ENCODE measurements at regions not wholly inside any gene's neighbourhood (a gene's known extent, or its start where the extent isn't known, plus 50 kb on each side); places are given as distances from the start of the nearest gene placed in this dataset.
"Not testable (repeated sequence)": the region's sequence is repeated elsewhere in the genome, so short reads cannot be mapped to it uniquely, and the experiment has no call there.

DNA sequence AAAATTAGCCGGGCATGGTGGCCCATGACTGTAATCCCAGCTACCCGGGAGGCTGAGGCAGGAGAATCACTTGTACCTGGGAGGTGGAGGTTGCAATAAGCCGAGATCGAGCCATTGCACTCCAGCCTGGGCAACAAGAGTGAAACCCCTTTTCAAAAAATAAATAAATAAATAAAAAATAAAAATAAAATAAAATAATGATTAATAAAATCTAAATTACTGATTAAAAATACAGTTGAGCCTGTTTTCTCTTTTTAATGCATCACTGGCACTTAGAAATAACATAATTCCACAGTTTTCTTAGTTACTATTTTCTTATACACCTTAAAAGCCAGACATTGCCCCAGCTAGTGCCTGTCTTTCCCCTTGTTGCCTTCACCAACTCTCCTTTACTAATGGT is 922.8 kb upstream of the GJE1 start:
- no peaks in the 10 kb centered on the region for H3K27me3 ChIP-seq (ENCODE audit: control insufficient read depth, insufficient read depth, low read length)
- ATAC-seq (ENCODE audit: low read depth in 2 of 2) (no peak), DNase-seq (no peak)
- no peak overlapping the region for H3K4me3 Mint-ChIP-seq
- peaks cover 0 to 2% (median 0%) of the 10 kb centered on the region in 7 donors for H3K9me3 Mint-ChIP-seq
- no peaks in the 10 kb centered on the region for H3K36me3 ChIP-seq (ENCODE audit: control insufficient read depth, insufficient read depth, low read length)
- no peaks in the 10 kb centered on the region for H3K4me1 Mint-ChIP-seq
- H3K27me3 Mint-ChIP-seq, result no peaks in the 10 kb centered on the region
- H3K27ac Mint-ChIP-seq, result no peak overlapping the region
- no peaks in the 10 kb centered on the region for H3K36me3 Mint-ChIP-seq
- H3K9me3 ChIP-seq (ENCODE audit: control insufficient read depth in 2 of 2, low read length in 2 of 2), result no peaks in the 10 kb centered on the region
- H3K27ac ChIP-seq (ENCODE audit: insufficient read depth, low read length, poor library complexity, severe bottlenecking), result no peak overlapping the region
- no peak overlapping the region for H3K4me3 ChIP-seq (ENCODE audit: low read depth, low read length)
- no peaks in the 10 kb centered on the region for H3K4me1 ChIP-seq (ENCODE audit: control insufficient read depth, insufficient read depth, low read length, poor library complexity, severe bottlenecking)

DNA sequence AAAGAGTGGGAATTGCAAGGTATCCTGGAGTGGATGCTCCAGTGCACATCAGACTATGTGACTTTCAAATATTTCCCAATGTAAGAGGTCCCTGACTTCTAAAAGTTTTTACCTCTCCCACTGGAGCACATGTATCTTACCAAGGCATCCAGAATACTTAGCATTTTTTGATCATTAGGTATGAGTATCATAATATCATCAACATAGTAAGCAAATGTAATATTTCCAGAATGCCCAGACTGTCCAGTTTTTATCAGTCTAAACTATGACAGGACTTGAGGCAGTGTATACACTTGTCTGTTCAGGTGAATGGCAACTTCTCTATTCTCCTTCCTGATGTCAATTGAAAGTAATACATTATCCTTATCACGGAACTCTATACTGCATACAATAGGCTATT is 924.6 kb upstream of the GJE1 start:
- no peak overlapping the region for H3K27ac Mint-ChIP-seq
- no peaks in the 10 kb centered on the region for H3K4me1 Mint-ChIP-seq
- H3K9me3 Mint-ChIP-seq, result peaks cover 0 to 2% (median 0%) of the 10 kb centered on the region in 7 donors
- H3K4me3 Mint-ChIP-seq, result no peak overlapping the region
- Histone ChIP-seq H3K4me3 (ENCODE audit: low read depth, low read length) (no peak overlapping the region), H3K9me3 (ENCODE audit: control insufficient read depth in 2 of 2, low read length in 2 of 2) (no peaks in the 10 kb centered on the region), H3K27me3 (ENCODE audit: control insufficient read depth, insufficient read depth, low read length) (no peaks in the 10 kb centered on the region), H3K36me3 (ENCODE audit: control insufficient read depth, insufficient read depth, low read length) (no peaks in the 10 kb centered on the region), H3K4me1 (ENCODE audit: control insufficient read depth, insufficient read depth, low read length, poor library complexity, severe bottlenecking) (no peaks in the 10 kb centered on the region), H3K27ac (ENCODE audit: insufficient read depth, low read length, poor library complexity, severe bottlenecking) (no peak overlapping the region)
- no peak for ATAC-seq (ENCODE audit: low read depth in 2 of 2)
- H3K27me3 Mint-ChIP-seq, result no peaks in the 10 kb centered on the region
- no peaks in the 10 kb centered on the region for H3K36me3 Mint-ChIP-seq
- no peak for DNase-seq

DNA sequence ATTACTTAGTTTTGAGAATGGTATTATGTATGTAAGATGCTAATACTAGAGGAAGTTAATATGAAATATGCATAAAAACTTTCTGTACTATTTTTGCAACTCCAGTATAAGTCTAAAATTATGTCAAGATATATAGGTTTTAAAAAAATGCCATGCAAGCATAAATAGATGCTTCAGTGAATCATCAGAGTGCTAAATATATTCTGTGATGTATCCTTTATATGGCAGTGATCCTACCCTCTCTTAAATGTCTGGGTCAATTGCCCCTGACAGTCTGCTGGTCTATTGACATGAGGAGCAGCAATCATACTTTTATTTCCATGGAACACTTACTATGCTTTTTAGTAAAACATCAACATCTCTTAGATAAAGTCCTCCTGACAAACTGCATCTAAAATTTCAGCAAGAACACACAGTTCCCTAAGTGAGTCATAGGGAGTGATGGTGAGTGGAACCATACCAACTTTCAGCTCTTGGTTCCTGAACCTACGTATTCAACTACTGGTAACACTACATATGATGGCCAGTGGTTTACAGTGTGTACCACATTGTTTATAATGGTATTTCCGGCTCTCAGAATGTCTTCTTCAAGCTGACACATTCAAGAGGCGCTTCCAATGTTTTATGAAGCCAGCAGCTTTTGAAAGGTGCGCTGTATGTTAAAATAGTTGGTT is 928.7 kb upstream of the GJE1 start:
- Histone ChIP-seq H3K36me3 (ENCODE audit: control insufficient read depth, insufficient read depth, low read length) (no peaks in the 10 kb centered on the region), H3K9me3 (ENCODE audit: control insufficient read depth in 2 of 2, low read length in 2 of 2) (no peaks in the 10 kb centered on the region), H3K27me3 (ENCODE audit: control insufficient read depth, insufficient read depth, low read length) (no peaks in the 10 kb centered on the region), H3K4me1 (ENCODE audit: control insufficient read depth, insufficient read depth, low read length, poor library complexity, severe bottlenecking) (no peaks in the 10 kb centered on the region), H3K4me3 (ENCODE audit: low read depth, low read length) (no peak overlapping the region), H3K27ac (ENCODE audit: insufficient read depth, low read length, poor library complexity, severe bottlenecking) (no peak overlapping the region)
- no peak overlapping the region for H3K27ac Mint-ChIP-seq
- DNase-seq (no peak), ATAC-seq (ENCODE audit: low read depth in 2 of 2) (no peak)
- no peaks in the 10 kb centered on the region for H3K4me1 Mint-ChIP-seq
- H3K27me3 Mint-ChIP-seq, result no peaks in the 10 kb centered on the region
- H3K36me3 Mint-ChIP-seq, result no peaks in the 10 kb centered on the region
- H3K4me3 Mint-ChIP-seq, result no peak overlapping the region
- H3K9me3 Mint-ChIP-seq, result peaks cover 0 to 2% (median 0%) of the 10 kb centered on the region in 7 donors

DNA sequence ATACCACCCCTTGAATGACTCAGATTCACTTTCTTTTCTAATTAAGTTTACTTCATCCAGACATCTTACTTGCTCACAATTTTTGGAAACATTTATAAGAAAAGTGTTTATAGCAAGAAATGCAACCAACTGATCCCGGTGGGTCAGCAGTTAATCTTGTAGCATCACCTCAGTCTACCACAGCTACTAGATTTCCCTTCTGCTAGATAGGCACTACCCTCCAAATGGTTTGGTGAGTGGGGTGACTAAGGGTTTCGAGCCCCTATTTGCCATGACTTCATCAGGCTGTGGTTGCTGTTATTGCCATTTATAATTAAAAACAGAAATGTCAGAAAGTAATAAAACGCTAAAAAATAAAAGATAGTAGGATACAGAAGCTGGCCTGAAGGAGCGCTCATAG is 930.1 kb upstream of the GJE1 start:
- Mint-ChIP-seq H3K4me3 (no peak overlapping the region), H3K36me3 (no peaks in the 10 kb centered on the region), H3K4me1 (no peaks in the 10 kb centered on the region), H3K27me3 (no peaks in the 10 kb centered on the region), H3K9me3 (peaks cover 0 to 2% (median 0%) of the 10 kb centered on the region in 7 donors), H3K27ac (no peak overlapping the region)
- no peak for DNase-seq
- H3K27me3 ChIP-seq (ENCODE audit: control insufficient read depth, insufficient read depth, low read length), result no peaks in the 10 kb centered on the region
- H3K36me3 ChIP-seq (ENCODE audit: control insufficient read depth, insufficient read depth, low read length), result no peaks in the 10 kb centered on the region
- H3K27ac ChIP-seq (ENCODE audit: insufficient read depth, low read length, poor library complexity, severe bottlenecking), result no peak overlapping the region
- no peaks in the 10 kb centered on the region for H3K9me3 ChIP-seq (ENCODE audit: control insufficient read depth in 2 of 2, low read length in 2 of 2)
- no peak overlapping the region for H3K4me3 ChIP-seq (ENCODE audit: low read depth, low read length)
- H3K4me1 ChIP-seq (ENCODE audit: control insufficient read depth, insufficient read depth, low read length, poor library complexity, severe bottlenecking), result no peaks in the 10 kb centered on the region
- no peak for ATAC-seq (ENCODE audit: low read depth in 2 of 2)

DNA sequence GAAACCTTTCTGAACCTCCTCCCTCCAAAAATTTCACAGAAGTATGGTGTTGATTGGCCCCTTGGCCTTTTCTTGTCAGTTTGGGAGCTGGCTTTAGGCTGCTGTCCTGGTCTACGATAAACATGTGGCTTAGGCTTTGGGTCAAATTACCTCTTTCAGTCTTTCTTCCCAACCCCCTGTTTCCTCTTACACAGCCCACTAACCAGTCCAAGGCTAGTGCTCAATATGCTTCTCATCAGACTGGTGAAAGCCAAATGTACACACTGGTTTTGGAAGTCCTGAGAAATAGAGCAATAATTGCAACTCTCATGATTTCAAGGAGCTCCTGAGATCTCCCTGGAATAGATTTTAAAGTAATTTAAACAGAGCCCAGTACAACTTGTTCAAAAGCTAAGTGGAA is 933.7 kb upstream of the GJE1 start:
- Histone ChIP-seq H3K27me3 (ENCODE audit: control insufficient read depth, insufficient read depth, low read length) (no peaks in the 10 kb centered on the region), H3K4me1 (ENCODE audit: control insufficient read depth, insufficient read depth, low read length, poor library complexity, severe bottlenecking) (no peaks in the 10 kb centered on the region), H3K36me3 (ENCODE audit: control insufficient read depth, insufficient read depth, low read length) (no peaks in the 10 kb centered on the region), H3K4me3 (ENCODE audit: low read depth, low read length) (no peak overlapping the region), H3K27ac (ENCODE audit: insufficient read depth, low read length, poor library complexity, severe bottlenecking) (no peak overlapping the region), H3K9me3 (ENCODE audit: control insufficient read depth in 2 of 2, low read length in 2 of 2) (no peaks in the 10 kb centered on the region)
- H3K27me3 Mint-ChIP-seq, result no peaks in the 10 kb centered on the region
- H3K9me3 Mint-ChIP-seq, result peaks cover 0 to 2% (median 0%) of the 10 kb centered on the region in 7 donors
- ATAC-seq (ENCODE audit: low read depth in 2 of 2) (no peak), DNase-seq (no peak)
- H3K4me1 Mint-ChIP-seq, result no peaks in the 10 kb centered on the region
- H3K36me3 Mint-ChIP-seq, result no peaks in the 10 kb centered on the region
- H3K27ac Mint-ChIP-seq, result no peak overlapping the region
- H3K4me3 Mint-ChIP-seq, result no peak overlapping the region

DNA sequence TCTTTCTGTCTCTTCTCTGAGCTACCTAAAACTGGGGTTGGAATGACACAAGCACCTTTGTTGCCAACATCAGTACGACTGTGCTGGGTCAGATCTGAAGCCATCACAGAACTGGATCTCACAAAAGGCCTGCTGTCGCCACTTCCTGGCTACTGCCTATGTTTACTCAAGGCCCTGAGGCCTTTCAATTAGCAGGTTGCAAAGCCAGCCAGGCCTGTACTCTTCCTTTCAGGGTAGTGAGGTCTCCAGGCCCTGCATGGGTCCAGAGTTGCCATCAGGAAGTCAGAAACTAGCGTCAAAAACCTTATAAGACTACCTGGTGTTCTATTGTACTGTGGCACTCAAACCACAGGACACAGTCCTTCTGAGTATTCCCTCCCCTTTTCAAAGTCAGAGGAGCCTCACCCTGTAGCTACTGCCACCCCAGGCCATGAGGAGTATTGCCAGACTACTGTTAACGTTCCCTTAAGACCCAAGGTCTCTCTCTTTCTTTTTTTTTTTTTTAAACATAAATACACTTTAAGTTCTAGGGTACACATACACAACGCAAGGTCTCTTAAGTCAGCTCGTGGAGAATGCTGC is 937.4 kb upstream of the GJE1 start:
- Mint-ChIP-seq H3K27ac (no peak overlapping the region), H3K36me3 (no peaks in the 10 kb centered on the region), H3K4me1 (no peaks in the 10 kb centered on the region), H3K4me3 (no peak overlapping the region), H3K9me3 (peaks cover 0 to 12% (median 2%) of the 10 kb centered on the region in 7 donors), H3K27me3 (no peaks in the 10 kb centered on the region)
- Histone ChIP-seq H3K4me3 (ENCODE audit: low read depth, low read length) (no peak overlapping the region), H3K27ac (ENCODE audit: insufficient read depth, low read length, poor library complexity, severe bottlenecking) (no peak overlapping the region), H3K27me3 (ENCODE audit: control insufficient read depth, insufficient read depth, low read length) (no peaks in the 10 kb centered on the region), H3K9me3 (ENCODE audit: control insufficient read depth in 2 of 2, low read length in 2 of 2) (no peaks in the 10 kb centered on the region), H3K4me1 (ENCODE audit: control insufficient read depth, insufficient read depth, low read length, poor library complexity, severe bottlenecking) (no peaks in the 10 kb centered on the region), H3K36me3 (ENCODE audit: control insufficient read depth, insufficient read depth, low read length) (no peaks in the 10 kb centered on the region)
- ATAC-seq (ENCODE audit: low read depth in 2 of 2), result no peak
- DNase-seq, result no peak

DNA sequence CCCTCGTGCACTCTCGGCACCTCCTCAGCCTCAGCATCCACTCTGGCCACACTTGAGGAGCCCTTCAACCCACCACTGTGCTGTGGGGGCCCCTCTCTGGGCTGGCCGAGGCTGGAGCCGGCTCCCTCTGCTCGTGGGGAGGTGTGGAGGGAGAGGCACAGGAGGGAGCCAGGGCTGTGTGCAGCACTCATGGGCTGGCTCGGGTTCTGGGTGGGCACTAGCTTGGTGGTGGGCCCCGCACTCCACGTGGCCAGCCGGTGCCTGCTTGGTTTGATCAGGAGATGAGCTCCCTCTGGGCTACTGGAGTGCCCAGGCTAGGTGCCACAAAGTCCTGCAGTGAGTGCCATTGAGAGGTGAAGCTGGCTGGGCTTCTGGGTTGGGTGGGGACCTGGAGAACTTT is 949.4 kb upstream of the GJE1 start:
- DNase-seq (no peak), ATAC-seq (ENCODE audit: low read depth in 2 of 2) (no peak)
- Mint-ChIP-seq H3K4me1 (no peaks in the 10 kb centered on the region), H3K9me3 (peaks cover 0 to 11% (median 1%) of the 10 kb centered on the region in 7 donors), H3K4me3 (no peak overlapping the region), H3K27ac (no peak overlapping the region), H3K27me3 (no peaks in the 10 kb centered on the region), H3K36me3 (no peaks in the 10 kb centered on the region)
- no peaks in the 10 kb centered on the region for H3K9me3 ChIP-seq (ENCODE audit: control insufficient read depth in 2 of 2, low read length in 2 of 2)
- H3K27me3 ChIP-seq (ENCODE audit: control insufficient read depth, insufficient read depth, low read length), result no peaks in the 10 kb centered on the region
- no peaks in the 10 kb centered on the region for H3K36me3 ChIP-seq (ENCODE audit: control insufficient read depth, insufficient read depth, low read length)
- no peaks in the 10 kb centered on the region for H3K4me1 ChIP-seq (ENCODE audit: control insufficient read depth, insufficient read depth, low read length, poor library complexity, severe bottlenecking)
- no peak overlapping the region for H3K4me3 ChIP-seq (ENCODE audit: low read depth, low read length)
- H3K27ac ChIP-seq (ENCODE audit: insufficient read depth, low read length, poor library complexity, severe bottlenecking), result no peak overlapping the region

DNA sequence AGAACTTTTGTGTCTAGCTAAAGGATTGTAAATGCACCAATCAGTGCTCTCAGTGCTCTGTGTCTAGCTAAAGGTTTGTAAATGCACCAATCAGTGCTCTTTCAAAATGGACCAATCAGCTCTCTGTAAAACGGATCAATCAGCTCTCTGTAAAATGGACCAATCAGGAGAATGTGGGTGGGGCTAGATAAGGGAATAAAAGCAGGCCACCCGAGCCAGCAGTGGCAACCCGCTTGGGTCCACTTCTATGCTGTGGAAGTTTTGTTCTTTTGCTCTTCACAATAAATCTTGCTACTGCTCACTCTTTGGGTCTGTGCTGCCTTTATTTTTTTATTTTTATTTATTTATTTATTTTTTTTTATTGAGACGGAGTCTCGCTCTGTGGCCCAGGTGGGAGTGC is 957.3 kb upstream of the GJE1 start:
- not testable (repeated sequence) for H3K4me3 ChIP-seq (ENCODE audit: low read depth, low read length); H3K27ac Mint-ChIP-seq

More for the DNA sequence above, 957.3 kb upstream of the GJE1 start:
- not testable (repeated sequence) for H3K27me3 ChIP-seq (ENCODE audit: control insufficient read depth, insufficient read depth, low read length); H3K27ac ChIP-seq (ENCODE audit: insufficient read depth, low read length, poor library complexity, severe bottlenecking); ATAC-seq (ENCODE audit: low read depth in 2 of 2); H3K27me3 Mint-ChIP-seq; H3K4me3 Mint-ChIP-seq; DNase-seq; H3K36me3 Mint-ChIP-seq; H3K4me1 ChIP-seq (ENCODE audit: control insufficient read depth, insufficient read depth, low read length, poor library complexity, severe bottlenecking); H3K36me3 ChIP-seq (ENCODE audit: control insufficient read depth, insufficient read depth, low read length); H3K9me3 Mint-ChIP-seq; H3K4me1 Mint-ChIP-seq; H3K9me3 ChIP-seq (ENCODE audit: control insufficient read depth in 2 of 2, low read length in 2 of 2)

Measured in CD4-positive, CD25-positive, alpha-beta regulatory T cell (primary cell).